ENCODE measurements at regions not wholly inside any gene's neighbourhood (a gene's known extent, or its start where the extent isn't known, plus 50 kb on each side); places are given as distances from the start of the nearest gene placed in this dataset.

DNA sequence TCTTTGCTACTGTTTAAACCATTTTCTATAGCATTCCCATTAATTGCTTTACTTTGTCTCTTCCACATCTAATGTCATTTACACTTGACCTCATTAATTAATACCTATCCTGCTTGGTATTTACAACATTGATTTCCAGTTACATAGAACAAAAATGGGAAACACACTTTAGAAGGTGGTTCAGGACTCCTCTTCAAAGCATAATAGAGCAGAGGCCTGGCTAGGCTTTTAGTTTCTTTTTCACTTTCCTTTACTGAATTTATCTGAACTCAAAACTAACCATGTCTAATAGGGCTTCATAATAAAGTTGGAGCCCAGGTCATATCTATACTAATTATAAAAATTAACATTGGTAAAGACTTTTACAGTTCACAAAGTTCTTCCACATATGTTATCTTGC, 648.0 kb upstream of the KIRREL3 start:
- H3K36me3 ChIP-seq (ENCODE audit: control insufficient read depth, insufficient read depth, low read length): no peaks in the 10 kb centered on the region
- TF ChIP-seq BHLHE40 (IDR thresholded peaks at IDR 0.05; ENCODE audit: low read depth, low read length) (no peak), NFE2L2 (IDR thresholded peaks at IDR 0.05; ENCODE audit: low read depth, low read length) (no peak), SMC3 (IDR thresholded peaks at IDR 0.05; ENCODE audit: low read depth, low read length) (no peak), MXI1 (IDR thresholded peaks at IDR 0.05; ENCODE audit: borderline replicate concordance, low read depth, low read length) (no peak), RAD21 (IDR thresholded peaks at IDR 0.05; ENCODE audit: low read length) (no peak)
- no peak overlapping the region for H2BK20ac ChIP-seq (ENCODE audit: low read depth, low read length)
- DNase-seq: no peak
- no peaks in the 10 kb centered on the region for H3K79me1 ChIP-seq (ENCODE audit: low read depth in 1 of 2, low read length in 2 of 2)
- H3K27me3 ChIP-seq (ENCODE audit: control insufficient read depth, insufficient read depth, low read length): no peaks in the 10 kb centered on the region
- no peak overlapping the region for H3K23ac ChIP-seq (ENCODE audit: low read depth, low read length)
- H2BK5ac ChIP-seq (ENCODE audit: low read depth, low read length, poor library complexity, severe bottlenecking): no peak overlapping the region
- H4K91ac ChIP-seq (ENCODE audit: insufficient read depth, low read depth, low read length): no peak overlapping the region
- no peak overlapping the region for H2AK5ac ChIP-seq (ENCODE audit: low read depth, low read length)
- intact Hi-C loops (cut with micrococcal nuclease): no loop called here
- H4K20me1 ChIP-seq (ENCODE audit: insufficient read depth, low read length): peaks cover 3% of the 10 kb centered on the region; the same call in 1 of the 2 replicates
- no peak overlapping the region for H3K4me2 ChIP-seq (ENCODE audit: low read depth, low read length)
- no peak overlapping the region for H3K14ac ChIP-seq (replicated peaks; ENCODE audit: low read depth, low read length)
- no peak for ATAC-seq (ENCODE audit: low read depth)
- no TSS peak for BruUV-seq (replicated peaks)
- no peak overlapping the region for H2BK15ac ChIP-seq (ENCODE audit: low read depth, low read length)
- H3K4ac ChIP-seq (ENCODE audit: low read depth, low read length): no peak overlapping the region
- H2BK120ac ChIP-seq (ENCODE audit: low read depth, low read length): no peak overlapping the region
- no peak overlapping the region for H2AFZ ChIP-seq (replicated peaks; ENCODE audit: low read length, poor library complexity)
- dilution Hi-C loops (cut with HindIII; ENCODE audit: low sequenced_read_pairs, unreplicated experiment): no loop called here
- no peak overlapping the region for H3K56ac ChIP-seq (ENCODE audit: extremely low read depth, insufficient read depth, low read length)
- ChIA-PET POLR2A (ENCODE audit: unreplicated experiment) (no interaction called here), CTCF (no interaction called here)
- no peak overlapping the region for H3K9ac ChIP-seq (ENCODE audit: low read depth, low read length)
- H3K4me3 ChIP-seq (ENCODE audit: insufficient read depth, low read depth, low read length): no peak overlapping the region
- in situ Hi-C loops (cut with MboI; ENCODE audit: low sequenced_read_pairs): no loop called here
- peaks cover 12% of the 10 kb centered on the region for H3K9me1 ChIP-seq (ENCODE audit: insufficient read depth, low read length)
- H3K9me3 ChIP-seq (ENCODE audit: control insufficient read depth, insufficient read depth, low read length): no peaks in the 10 kb centered on the region
- no peak overlapping the region for H3K27ac ChIP-seq (ENCODE audit: insufficient read depth, low read length)
- peaks cover 2% of the 10 kb centered on the region for H3K4me1 ChIP-seq (ENCODE audit: control insufficient read depth, insufficient read depth, low read length)
- H3K18ac ChIP-seq (ENCODE audit: low read depth, low read length): no peak overlapping the region
- H2AK9ac ChIP-seq (replicated peaks; ENCODE audit: low read depth, low read length, poor library complexity): no peak overlapping the region
- H4K8ac ChIP-seq (ENCODE audit: low read depth in 2 of 2, low read length in 2 of 2): no peak overlapping the region
- no peak overlapping the region for H4K5ac ChIP-seq (ENCODE audit: low read depth, low read length)
